ENCODE measurements at regions not wholly inside any gene's neighbourhood (a gene's known extent, or its start where the extent isn't known, plus 50 kb on each side); places are given as distances from the start of the nearest gene placed in this dataset.

GRCh38 chr3:35537265-35537664 is 102.1 kb upstream of the ARPP21 start:
- TF ChIP-seq POLR2A (IDR thresholded peaks at IDR 0.05; ENCODE audit: low read depth, low read length) (no peak), POLR2AphosphoS5 (IDR thresholded peaks at IDR 0.05; ENCODE audit: low read depth, low read length) (no peak), TAF1 (IDR thresholded peaks at IDR 0.05; ENCODE audit: borderline replicate concordance, low read depth, low read length) (no peak)

Measured in GM12892 (cell line).